ENCODE measurements at regions not wholly inside any gene's neighbourhood (a gene's known extent, or its start where the extent isn't known, plus 50 kb on each side); places are given as distances from the start of the nearest gene placed in this dataset.

- TF ChIP-seq CTCF (conservative IDR thresholded peaks at IDR 0.05): no peak
- TF ChIP-seq EZH2 (IDR thresholded peaks at IDR 0.05; ENCODE audit: low read depth): no peak
Observed at GRCh38 chrX:40469316-40469715, 111.5 kb upstream of the ATP6AP2 start.

Measured in PC-9 (cell line).